HG03378 (cell line): ENCODE measurements at regions not wholly inside any gene's neighbourhood (a gene's known extent, or its start where the extent isn't known, plus 50 kb on each side); places are given as distances from the start of the nearest gene placed in this dataset.
"Not testable (repeated sequence)": the region's sequence is repeated elsewhere in the genome, so short reads cannot be mapped to it uniquely, and the experiment has no call there.

Experiments used
- ATAC-seq: cut with Tn5 transposase; IDR thresholded peaks from one replicate; pipeline ENCODE4 v1.9.1; 2021; ENCODE audit warnings: mild to moderate bottlenecking, moderate library complexity; ENCODE audit not compliant: unreplicated experiment

DNA sequence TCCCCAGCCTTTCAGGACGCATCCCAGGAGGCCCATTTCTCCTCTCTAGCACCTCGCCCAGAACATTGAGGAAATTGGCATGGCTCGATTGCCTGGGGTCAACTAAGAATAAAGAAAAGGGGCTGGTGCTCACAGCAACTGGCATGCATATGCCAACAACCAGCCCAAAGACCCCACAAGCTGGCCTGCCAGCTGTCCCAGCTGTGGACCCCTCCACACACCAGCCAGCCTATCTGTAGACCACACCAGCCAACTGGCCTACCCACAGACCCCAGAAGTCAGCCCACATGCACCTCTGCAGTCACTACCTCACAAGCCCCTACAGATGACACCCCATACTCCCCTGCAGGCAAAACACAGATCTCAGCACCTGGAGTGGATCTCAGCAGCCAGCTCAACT lies 123.8 kb upstream of the ID2 start:
- ATAC-seq = no peak

DNA sequence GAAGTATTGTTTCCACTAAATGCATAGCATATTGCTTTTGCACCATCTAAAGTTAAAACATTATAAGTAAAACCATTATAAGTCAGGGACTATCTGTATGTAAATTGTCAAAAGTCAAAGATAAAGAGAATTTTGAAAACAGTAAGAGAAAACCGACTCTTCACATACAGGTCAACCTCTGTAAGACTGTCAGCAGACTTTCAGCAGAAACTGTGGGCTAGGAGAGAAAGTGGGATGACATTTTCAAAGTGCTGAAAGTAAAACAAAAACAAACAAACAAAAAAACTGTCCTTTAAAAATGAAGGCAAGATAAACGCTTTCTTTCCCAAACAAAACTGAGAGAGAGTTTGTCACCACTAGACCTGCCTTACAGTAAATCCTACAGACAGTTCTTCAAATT lies 122.9 kb upstream of the ID2 start:
- ATAC-seq = no peak

DNA sequence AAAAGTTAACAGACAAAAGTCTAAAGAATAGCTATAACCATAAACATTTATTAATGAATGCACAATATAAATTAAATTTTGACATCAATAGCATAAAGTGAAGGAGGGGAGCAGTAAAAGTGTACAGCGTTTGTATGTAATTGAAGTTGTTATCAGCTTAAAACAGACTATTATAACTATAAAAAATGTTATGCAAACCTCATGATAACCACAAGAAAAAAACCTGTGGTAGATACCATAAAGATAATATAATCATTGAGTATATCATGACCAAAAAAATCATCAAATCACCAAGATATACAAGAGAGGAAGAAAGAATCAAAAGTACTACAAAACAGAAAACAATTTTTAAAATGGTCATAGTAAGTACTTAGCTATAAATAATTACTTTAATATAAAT lies 122.1 kb upstream of the ID2 start:
- ATAC-seq = no peak

DNA sequence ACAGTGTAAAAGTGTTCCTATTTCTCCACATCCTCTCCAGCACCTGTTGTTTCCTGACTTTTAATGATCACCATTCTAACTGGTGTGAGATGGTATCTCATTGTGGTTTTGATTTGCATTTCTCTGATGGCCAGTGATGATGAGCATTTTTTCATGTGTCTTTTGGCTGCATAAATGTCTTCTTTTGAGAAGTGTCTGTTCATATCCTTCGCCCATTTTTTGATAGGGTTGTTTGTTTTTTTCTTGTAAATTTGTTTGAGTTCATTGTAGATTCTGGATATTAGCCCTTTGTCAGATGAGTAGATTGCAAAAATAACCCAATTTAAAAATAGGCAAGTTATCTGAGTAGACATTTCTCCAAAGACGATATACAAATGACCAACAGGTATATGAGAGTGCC lies 120.2 kb upstream of the ID2 start:
- ATAC-seq = not testable (repeated sequence)

DNA sequence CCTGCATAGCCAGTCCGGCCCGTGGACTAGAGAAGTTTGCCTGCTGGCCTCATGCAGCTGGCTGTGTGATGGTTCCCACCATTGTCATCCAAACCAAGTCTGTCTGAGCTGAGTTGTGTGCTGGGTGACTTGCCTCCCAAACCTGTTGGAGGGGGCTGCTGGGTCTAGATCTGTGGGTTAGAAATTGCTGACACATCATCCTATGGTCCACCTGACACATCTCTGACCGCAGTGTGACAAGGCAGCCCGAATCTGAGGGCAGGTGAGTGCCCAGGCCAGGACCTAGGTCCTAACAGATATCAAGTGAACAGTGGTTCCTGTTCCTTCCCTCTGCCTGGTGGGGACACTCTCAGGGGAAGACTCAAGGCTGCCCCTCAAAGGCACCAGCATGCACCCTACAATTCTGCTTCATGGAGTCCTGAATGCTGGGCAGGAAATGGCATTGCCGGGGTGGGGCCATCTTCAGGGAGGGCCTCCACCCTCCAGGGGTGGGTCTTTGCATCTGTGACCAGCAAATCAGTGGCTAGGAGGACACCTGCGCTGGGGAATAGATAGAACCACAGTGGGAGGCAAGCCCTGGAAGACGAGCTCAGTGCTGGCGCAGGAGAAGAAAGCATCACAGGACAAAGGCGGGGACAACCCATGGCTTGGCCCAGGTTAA lies 117.9 kb upstream of the ID2 start:
- ATAC-seq = no peak

DNA sequence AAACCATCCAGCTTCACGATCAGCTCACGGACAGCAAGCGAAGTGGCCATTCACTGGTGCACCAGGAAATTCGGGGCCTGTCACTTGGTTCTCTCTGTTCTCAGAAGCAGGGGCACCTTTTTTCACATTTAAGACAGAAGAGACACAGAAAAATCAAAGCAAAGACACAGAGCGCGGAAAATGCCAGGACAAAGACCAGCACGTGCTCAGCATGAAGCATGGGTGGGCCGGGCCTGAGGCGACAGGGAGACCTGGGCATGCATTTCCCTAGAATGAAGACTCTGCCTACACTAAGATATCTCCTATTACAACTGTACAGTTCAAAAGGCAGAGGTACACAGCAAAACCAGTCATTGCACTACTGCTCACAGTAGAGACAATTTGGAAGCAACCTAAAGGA lies 117.4 kb upstream of the ID2 start:
- ATAC-seq = no peak

DNA sequence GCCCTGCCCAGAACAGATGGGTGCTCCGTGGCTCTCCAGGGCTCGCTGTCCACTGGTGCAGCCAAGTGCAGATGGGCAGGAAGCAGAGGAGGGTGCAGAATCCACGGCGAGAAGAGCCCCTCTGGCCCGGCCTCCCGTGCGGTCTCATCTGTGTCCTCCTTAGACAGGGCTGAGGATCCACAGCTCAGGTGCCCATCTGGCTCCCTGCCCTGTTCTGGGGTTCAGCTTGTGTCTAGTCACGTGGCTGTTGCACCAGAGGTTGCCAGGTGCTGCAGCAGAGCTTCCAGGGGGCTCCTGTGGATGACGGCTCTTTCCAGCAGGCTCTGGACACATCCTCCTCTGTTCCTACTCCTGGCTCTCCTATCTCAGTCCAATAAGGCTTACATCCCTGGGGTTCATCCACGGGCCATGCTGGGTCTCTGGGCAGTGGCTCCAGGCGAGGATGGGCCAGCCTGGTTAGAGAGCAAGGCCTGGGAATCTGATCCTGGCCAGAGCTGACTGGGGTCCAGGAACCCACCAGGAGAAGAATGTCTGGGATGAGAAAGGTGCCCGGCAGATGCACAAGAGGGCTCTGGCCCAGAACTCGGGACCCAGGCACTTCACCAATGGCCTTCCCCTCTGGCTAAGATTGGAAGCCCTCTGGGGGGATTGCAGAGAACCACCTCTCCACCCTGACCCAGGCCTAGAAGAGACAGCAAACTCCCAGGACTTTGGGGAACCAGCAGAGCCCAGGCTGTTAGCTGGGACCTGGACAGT lies 116.3 kb upstream of the ID2 start:
- no peak for ATAC-seq

DNA sequence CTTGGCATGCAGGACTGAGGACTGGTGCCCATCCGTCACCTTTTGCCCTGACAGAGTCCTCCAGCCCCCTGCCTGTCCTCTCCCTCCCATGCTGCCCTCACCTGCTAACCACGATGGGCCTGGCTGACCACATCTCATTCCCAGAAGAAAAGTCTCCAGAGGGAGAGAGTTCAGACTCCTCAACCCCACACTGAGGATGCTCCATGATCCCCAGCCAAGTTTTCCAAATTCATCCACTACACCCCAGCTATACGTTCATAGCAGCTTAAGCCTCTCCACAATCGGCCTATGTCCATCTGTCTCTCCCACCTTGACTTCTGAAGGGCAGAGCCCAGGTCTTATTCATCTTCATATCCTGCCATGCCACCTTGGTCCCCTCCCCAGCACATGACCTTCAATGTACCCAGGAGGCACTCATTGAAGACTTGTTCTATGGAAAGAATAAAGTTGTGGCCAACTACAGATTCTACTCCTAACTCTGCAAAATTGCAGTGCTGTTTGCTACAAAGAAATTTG lies 115.6 kb upstream of the ID2 start:
- no peak for ATAC-seq

DNA sequence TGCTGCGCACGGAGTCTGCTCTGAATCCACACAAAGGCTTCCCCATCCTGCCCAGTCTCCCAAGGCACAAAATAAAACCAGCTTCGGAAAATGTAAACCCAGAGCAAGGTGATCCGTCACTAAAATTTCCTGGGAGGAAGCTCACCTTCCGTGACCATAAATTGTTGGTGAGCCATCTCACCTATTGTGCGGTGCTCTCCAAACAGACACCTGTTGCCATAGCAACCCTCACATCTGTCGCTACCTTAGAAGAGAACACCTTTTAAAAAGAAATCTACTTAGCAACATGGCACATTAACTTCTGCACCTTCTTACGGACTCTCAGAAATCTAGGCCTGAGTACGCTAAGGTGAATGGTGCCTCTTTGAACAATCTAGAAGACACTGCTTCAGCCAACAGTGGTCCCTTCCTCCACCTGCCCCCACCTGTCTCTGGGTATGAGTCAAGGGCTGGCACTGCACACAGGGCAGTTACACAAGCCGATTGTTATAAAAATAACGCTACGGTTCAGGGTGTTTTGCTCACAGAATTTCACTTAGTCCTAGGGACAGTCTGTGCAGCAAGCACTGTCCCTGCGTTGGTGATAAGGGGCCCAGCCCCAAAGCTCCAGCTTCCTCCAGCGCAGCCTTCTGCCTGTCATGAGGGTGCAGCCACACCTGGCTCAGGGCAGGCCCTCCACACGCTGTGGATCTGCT lies 114.9 kb upstream of the ID2 start:
- ATAC-seq = no peak

DNA sequence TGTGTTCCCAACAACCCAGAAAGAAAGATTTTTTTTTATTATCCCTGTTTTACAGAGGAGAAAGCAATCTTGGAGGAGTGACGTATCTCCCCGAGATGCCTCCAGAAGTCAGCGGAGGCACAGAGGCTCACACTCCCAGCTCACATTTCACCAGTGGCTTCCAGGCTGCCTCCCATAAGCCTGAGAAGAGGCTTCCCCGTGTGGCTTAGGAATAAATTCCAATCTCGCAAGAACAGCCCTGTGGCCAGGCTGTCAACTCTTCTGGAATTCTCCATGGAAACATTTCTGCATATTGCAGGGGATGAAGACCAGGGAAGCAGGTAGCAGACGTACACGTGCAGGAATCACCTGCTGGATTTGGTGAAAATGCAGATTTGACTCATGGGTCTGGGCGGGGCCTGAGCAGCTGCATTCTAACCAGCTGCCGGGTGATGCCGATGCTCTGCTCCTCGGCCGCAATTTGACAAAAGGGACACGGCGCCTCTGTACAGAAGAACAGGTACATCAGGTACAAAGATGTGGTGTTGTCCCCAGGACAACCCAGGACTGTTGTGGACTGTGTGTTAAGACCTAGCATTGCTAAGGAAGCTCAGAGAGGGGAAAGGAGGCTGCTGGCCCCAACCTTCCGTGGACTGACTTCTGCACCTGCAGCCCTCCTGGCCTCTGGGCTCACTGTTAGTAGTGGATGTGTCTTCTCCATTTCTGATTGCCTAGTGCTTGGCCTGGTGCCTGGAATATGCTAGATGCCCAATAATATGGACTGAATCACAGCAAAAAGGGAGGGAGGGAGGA lies 114.2 kb upstream of the ID2 start:
- ATAC-seq = no peak

DNA sequence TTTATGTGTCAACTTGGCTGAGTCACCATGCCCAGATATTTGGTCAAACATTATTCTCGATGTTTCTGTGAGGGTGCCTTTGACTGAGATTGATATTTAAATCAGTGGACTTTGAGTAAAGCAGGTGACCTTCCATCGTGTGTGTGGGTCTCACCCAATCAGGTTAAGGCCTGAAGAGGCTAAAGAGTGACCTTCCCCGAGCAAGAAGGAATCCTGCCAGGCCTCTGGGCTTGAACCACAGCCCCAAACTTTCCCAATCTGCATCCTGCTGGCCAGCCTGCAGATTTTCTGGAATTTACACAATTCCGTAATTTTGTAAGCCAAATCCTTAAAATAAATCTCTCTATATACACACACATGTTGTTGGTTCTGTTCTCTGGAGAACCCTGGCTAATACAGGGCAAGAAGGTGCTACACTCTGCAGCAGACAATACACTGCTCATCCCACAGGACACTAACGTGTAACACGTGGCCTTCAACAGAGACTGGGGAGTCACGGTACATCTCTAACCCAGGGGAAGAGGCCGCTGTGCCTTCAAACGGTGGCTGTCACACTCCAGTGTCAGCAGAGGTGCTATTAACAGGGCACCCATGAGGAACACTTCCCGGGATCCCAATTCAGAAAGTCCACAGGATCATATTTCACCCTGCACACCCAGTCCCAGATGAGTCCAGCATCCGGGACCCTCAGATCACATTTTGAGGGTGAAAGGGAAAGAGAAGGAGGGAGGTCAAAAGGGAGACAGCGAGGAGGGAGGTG lies 113.1 kb upstream of the ID2 start:
- ATAC-seq = no peak

DNA sequence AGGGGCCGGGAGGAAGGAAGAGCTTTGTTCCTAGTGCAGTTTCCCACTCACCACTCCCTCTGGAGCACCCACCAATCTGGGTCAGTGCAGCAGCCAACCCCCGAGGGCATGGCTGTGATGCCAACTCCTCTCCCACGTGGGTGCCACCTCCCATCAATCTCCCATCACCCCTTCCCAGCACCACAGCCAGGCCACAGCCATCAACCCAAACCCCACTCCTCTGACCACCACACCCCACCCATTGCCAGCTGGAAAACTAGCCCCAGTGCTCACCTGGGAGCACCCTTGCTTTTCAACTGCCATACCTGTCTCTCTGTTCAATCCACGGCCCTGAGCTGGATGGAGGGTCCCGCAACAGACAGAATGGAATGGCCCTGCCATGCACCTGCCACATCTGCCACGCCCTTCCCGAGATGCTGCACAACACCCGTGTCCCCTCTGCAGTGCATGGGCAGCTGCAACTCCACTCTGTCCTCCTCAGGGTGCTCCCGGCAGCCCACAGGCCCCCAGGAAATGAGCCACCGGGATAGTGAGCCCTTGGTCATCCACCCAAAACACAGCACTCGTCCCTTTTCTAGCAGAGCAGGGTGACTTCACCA lies 112.4 kb upstream of the ID2 start:
- no peak for ATAC-seq

DNA sequence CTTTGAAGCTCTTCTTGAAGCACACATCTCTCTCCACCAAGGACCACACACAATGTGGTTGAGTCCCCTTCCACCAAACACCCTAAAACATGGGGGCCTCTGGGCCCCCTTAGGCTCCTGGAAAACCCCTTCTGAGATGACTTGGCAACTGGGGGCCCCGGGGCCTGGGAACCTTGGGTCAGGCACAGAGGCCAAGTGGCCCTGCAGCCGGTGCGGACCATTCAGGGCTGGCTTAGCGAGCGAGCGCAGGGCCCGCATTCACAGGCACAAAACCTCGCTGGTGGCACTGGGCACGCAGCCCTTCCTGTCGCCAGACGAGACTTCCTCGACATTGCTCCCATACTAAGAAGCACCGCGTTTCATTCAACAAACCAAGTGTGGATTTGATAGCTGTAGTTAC lies 111.2 kb upstream of the ID2 start:
- no peak for ATAC-seq

DNA sequence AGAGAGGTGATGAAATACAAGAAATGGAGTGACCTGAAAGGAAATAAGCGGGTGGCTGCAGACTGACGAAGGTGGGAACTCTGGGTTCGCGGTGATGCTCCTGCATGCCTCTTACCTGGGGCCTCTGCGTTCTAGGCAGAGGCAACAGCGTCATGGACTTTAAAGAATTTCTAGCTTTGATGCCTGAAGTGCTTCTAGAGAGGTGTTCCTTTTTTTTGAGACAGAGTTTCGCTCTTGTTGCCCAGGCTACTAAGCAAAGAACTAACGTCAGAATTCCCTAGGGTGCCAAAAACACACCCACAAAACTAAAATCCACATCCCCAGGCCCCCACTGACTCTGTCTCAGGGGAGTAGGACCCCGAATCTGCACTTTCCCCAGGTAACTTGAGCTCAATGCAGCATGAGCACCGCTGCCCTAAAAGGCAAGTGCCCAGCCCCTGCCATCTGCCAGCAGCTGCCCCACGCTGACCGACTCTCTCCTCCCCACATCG lies 110.5 kb upstream of the ID2 start:
- no peak for ATAC-seq

DNA sequence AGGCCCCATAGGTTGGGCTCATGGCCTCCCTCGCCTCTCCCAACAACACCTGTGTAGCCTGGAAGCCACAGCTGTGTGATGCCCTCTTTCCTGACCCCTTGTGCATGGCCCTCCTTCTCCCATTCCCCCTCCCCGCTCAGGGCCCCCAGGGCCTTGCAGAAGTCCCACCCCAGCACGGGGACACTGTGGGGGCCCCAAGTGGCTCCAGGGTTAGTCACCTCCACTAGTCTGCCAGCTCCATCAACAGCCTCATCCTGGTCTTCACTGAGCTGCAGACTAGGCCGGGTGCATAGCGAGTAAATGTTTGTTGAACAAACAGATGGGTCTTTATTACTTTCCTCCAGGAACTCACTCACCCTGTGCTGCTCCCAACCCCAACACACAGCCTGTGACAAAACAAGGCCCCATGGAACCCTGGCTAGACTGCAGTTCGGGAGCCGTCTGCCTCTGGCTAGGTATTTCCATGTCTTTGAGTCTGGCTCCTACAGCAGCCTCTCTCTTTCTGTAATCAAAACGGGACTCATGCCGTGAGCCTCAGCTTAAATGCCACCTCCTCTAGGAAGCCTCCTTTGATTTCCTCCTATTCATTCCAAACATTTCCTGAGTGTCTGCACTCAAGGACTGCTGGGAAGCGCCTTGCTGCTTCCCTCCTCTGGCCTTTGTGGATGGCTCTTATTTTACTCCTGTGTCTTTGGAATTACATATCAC lies 109.9 kb upstream of the ID2 start:
- no peak for ATAC-seq

DNA sequence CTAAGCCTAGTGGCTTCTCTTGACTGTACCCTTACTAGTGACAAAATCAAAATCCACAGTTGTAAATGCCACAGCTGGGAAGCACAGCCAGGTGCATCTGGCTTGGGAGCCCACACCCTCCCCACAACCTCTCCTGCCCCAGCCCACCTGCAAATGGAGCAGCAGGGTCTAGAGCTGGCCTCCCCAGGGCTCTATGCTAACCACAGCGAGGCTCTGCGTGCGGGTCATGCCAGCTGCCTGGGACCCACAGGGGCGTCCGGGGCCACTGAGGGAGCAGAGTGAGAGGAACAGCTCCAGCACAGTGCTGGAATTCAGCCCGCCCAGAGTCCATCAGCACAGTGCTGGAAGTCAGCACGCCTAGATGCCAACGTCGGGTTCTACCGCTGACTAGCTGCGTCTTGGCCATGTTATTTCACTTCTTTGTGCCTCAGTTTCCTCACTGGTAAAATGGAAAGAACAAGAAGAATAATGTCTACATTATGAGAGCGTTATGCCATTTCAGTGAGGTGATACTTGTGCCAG lies 109.1 kb upstream of the ID2 start:
- ATAC-seq = no peak

DNA sequence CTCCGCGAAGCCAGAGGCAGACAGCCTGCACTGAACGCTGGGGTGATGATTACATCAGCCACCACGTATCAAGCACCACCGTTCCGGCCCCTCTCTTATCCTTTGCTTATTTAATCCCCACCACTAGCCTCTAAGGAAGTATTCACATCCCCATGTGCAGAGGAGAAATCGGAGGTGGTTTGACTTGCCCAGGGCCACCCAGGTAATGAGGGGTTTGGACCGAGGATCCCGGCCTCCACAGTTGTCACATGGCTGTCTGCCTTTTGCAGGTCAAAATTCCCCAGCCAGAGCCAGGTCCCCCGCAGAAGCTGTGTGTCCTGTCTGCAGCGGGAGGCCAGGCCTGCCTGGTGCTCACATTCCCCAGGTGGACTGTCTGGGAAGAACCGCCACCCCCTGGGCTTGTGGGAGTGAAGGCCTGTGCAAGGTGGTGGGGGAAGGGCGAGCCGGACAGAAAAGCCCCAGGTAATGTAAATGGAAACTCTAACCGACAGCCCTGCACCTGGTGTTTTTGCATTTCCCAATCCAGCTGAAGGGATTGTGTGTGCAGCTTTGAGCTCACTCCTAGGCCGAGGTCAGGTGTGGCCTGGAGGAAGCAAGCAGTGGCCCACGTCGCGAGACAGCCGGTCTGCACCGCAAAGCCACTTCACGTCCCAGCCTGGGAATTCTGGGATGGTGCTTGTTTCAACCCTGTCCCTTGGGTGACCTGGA lies 108.5 kb upstream of the ID2 start:
- no peak for ATAC-seq

DNA sequence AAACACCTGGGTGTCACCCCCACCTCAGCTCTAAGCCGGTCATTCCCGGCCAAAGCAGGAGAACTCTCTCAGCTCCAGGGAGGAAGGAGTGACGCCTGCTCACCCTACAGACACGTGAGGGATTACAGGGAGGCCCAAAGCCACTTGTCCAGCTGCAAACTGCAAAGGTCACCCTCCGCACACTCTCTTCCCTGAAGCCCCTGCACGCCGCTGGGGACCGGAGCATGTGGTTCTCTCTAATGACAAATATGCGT lies 108.0 kb upstream of the ID2 start:
- no peak for ATAC-seq
